ENCODE measurements at regions not wholly inside any gene's neighbourhood (a gene's known extent, or its start where the extent isn't known, plus 50 kb on each side); places are given as distances from the start of the nearest gene placed in this dataset.
A peak's percentile ranks its signal among the peaks of the same experiment; 100 is the strongest.

DNA sequence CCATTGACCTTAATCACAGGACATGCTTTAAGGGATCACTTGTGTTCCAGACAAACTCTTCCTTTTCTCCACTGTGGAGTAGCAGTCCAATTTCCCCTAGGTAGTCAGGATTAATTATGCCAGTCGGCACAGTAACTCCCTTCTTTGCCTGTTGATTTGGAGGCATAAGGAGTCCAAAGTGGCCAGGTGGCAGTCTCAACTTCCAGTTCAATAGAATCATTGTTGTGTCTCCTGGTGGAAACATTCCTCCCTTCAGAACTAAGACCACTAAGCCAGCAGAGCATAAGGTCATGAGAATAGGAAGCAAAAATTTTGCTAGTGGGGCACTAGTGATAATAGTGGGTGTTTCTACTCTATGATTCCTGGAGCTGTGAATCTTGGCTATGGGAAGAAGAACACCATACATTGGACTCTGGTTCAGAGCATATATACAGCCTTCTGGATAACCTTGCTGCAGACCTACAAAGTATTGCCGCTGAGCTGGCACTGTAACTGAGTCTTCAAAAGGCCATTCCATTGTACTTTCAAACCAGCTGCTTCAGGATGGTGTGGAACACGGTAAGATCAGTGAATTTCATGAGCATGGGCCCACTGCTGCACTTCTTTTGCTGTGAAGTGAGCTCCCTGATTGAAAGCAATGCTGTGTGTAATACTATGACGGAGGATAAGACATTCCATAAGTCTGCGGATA lies 147.3 kb upstream of the MAX start:
- no peak for DNase-seq (ENCODE audit: low read depth)
- H3K4me3 ChIP-seq (ENCODE audit: low read length): no peak overlapping the region
- TF ChIP-seq, protein P1, sequence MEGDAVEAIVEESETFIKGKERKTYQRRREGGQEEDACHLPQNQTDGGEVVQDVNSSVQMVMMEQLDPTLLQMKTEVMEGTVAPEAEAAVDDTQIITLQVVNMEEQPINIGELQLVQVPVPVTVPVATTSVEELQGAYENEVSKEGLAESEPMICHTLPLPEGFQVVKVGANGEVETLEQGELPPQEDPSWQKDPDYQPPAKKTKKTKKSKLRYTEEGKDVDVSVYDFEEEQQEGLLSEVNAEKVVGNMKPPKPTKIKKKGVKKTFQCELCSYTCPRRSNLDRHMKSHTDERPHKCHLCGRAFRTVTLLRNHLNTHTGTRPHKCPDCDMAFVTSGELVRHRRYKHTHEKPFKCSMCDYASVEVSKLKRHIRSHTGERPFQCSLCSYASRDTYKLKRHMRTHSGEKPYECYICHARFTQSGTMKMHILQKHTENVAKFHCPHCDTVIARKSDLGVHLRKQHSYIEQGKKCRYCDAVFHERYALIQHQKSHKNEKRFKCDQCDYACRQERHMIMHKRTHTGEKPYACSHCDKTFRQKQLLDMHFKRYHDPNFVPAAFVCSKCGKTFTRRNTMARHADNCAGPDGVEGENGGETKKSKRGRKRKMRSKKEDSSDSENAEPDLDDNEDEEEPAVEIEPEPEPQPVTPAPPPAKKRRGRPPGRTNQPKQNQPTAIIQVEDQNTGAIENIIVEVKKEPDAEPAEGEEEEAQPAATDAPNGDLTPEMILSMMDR (conservative IDR thresholded peaks at IDR 0.05; ENCODE audit: low read length): no peak

- TF ChIP-seq, protein P1 (conservative IDR thresholded peaks at IDR 0.05; ENCODE audit: low read length): no peak
- DNase-seq (ENCODE audit: low read depth): no peak
- no peak overlapping the region for H3K4me3 ChIP-seq (ENCODE audit: low read length)
These were observed 147.8 kb upstream of the MAX start for GRCh38 chr14:65250162-65250495.

DNA sequence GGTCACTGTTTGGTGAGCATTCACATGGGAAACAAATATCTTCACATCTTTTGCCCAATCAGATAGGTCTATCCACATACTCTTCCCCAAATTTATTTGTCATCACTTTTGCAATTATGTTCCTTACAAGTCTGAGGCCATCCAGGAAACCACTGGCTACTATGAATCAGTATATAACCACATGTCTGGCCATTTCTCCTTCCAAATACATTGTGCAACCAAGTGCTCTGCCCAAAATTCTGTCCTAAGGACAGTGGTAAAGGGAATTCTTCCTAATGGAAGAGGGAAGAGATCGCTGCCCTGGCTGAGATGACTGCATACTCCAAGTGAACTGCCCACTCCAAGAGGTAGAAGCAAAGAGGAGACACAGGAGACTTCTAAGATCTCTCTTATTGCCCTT lies 148.9 kb upstream of the MAX start:
- no peak overlapping the region for H3K4me3 ChIP-seq (ENCODE audit: low read length)
- peak; percentile 100 for DNase-seq (ENCODE audit: low read depth)

GRCh38 chr14:65252482-65253255 lies 150.4 kb upstream of the MAX start:
- peak; percentile 46 for DNase-seq (ENCODE audit: low read depth)
- no peak overlapping the region for H3K4me3 ChIP-seq (ENCODE audit: low read length)

More for the DNA sequence above, 148.9 kb upstream of the MAX start:
- TF ChIP-seq, protein P1 (conservative IDR thresholded peaks at IDR 0.05; ENCODE audit: low read length): no peak

GRCh38 chr14:65255029-65255545 lies 152.8 kb upstream of the MAX start:
- TF ChIP-seq, protein P1 (conservative IDR thresholded peaks at IDR 0.05; ENCODE audit: low read length): no peak
- no peak overlapping the region for H3K4me3 ChIP-seq (ENCODE audit: low read length)
- DNase-seq (ENCODE audit: low read depth): peak; percentile 58

More at GRCh38 chr14:65252482-65253255, 150.4 kb upstream of the MAX start:
- TF ChIP-seq, protein P1 (conservative IDR thresholded peaks at IDR 0.05; ENCODE audit: low read length): no peak

DNA sequence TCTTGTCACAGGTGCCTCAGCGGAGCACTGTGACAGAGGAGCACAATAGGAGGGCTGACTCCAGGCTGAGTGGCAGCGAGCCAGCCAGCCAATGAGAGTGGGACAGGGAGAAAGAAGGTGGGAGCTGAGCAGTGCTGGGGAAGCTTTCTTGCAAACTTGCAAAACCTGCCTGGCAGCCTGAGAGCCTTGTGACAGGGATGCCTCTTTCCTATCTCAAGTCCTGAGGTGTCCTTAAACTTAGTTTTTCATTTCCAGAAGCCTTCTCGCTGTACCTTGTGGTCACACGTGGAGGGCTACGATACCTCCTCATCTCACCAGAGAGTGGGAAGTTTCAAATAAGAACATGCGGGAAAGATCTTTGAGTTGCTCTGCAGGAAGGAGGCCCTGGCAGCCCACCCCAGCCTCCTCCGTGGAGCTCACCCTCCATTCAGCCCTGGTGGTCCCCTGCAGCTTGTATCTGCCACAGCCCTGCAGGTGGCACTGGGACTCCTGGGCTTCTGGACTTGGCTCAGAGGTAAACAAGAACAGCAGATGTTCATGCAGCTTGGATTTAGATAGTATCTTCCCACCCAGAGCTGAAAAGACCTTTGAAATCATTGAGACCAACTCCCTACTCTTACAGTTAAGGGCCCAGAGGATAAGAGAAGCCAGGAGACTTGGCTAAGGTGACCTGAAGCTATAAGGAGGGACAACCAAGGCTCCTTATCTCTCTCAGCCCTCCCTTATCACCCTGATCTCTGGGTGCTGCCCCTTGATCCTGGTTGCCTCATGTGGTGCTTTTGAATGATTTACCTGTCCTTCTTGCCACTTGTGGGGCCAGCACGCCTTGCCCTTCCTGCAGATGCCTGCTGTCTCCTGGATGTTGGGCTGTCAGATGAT lies 153.5 kb upstream of the MAX start:
- no peak overlapping the region for H3K4me3 ChIP-seq (ENCODE audit: low read length)
- no peak for DNase-seq (ENCODE audit: low read depth)

More for the DNA sequence above, 153.5 kb upstream of the MAX start:
- TF ChIP-seq, protein P1 (conservative IDR thresholded peaks at IDR 0.05; ENCODE audit: low read length): no peak
